T-helper 1 cell treated with Interleukin-12 subunit alpha and Interleukin-12 subunit beta and Interleukin-4 antibody, amounts not matched to agents 30 μg/mL and 1 μg/mL, for 36 hours (primary cell): ENCODE measurements at regions not wholly inside any gene's neighbourhood (a gene's known extent, or its start where the extent isn't known, plus 50 kb on each side); places are given as distances from the start of the nearest gene placed in this dataset.
"Not testable (repeated sequence)": the region's sequence is repeated elsewhere in the genome, so short reads cannot be mapped to it uniquely, and the experiment has no call there.

Source experiments
- H3K27ac Mint-ChIP-seq: one replicate; pipeline ENCODE4 v1.8.0; 2021; ENCODE audit warnings: mild to moderate bottlenecking, mixed read lengths
- H3K27me3 Mint-ChIP-seq: one replicate; pipeline ENCODE4 v1.8.0; 2021; ENCODE audit warnings: low read depth, mixed read lengths
- H3K36me3 Mint-ChIP-seq: one replicate; pipeline ENCODE4 v1.8.0; 2021; ENCODE audit warnings: low read depth, mixed read lengths
- H3K4me1 Mint-ChIP-seq: one replicate; pipeline ENCODE4 v1.8.0; 2021; ENCODE audit warnings: low read depth, mixed read lengths
- H3K4me3 Mint-ChIP-seq: one replicate; pipeline ENCODE4 v1.8.0; 2021; ENCODE audit warnings: mild to moderate bottlenecking, moderate library complexity, mixed read lengths
- H3K9me3 Mint-ChIP-seq: one replicate; pipeline ENCODE4 v1.8.0; 2021; ENCODE audit warnings: mixed read lengths

- not testable (repeated sequence) for H3K27ac Mint-ChIP-seq, H3K4me3 Mint-ChIP-seq, H3K36me3 Mint-ChIP-seq, H3K4me1 Mint-ChIP-seq, H3K27me3 Mint-ChIP-seq
- H3K9me3 Mint-ChIP-seq, result peaks cover 14% of the 10 kb centered on the region
Measured at GRCh38 chr10:109809954-109810353, 113.4 kb downstream of the XPNPEP1 start.

DNA sequence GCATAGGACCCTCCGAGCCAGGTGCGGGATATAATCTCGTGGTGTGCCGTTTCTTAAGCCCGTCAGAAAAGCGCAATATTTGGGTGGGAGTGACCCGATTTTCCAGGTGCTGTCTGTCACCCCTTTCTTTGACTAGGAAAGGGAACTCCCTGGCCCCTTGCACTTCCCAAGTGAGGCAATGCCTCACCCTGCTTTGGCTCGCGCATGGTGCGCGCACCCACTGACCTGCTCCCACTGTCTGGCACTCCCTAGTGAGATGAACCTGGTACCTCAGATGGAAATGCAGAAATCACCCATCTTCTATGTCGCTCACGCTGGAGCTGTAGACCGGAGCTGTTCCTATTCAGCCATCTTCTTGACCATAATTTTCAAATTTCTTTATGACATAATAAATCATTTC, 122.1 kb downstream of the XPNPEP1 start:
- H3K27ac Mint-ChIP-seq, H3K4me1 Mint-ChIP-seq, H3K4me3 Mint-ChIP-seq, H3K9me3 Mint-ChIP-seq, H3K27me3 Mint-ChIP-seq, H3K36me3 Mint-ChIP-seq: not testable (repeated sequence)

- no peaks in the 10 kb centered on the region for H3K9me3 Mint-ChIP-seq
- H3K27me3 Mint-ChIP-seq, result no peaks in the 10 kb centered on the region
- no peak overlapping the region for H3K4me3 Mint-ChIP-seq
- H3K4me1 Mint-ChIP-seq, result no peaks in the 10 kb centered on the region
- H3K36me3 Mint-ChIP-seq, result no peaks in the 10 kb centered on the region
- H3K27ac Mint-ChIP-seq, result no peak overlapping the region
Measured at GRCh38 chr10:109790647-109791046, 132.7 kb downstream of the XPNPEP1 start.

- Mint-ChIP-seq H3K36me3 (no peaks in the 10 kb centered on the region), H3K27ac (no peak overlapping the region), H3K4me1 (no peaks in the 10 kb centered on the region), H3K9me3 (no peaks in the 10 kb centered on the region), H3K4me3 (no peak overlapping the region), H3K27me3 (no peaks in the 10 kb centered on the region)
Measured at GRCh38 chr10:109784236-109784635, 139.1 kb downstream of the XPNPEP1 start.

DNA sequence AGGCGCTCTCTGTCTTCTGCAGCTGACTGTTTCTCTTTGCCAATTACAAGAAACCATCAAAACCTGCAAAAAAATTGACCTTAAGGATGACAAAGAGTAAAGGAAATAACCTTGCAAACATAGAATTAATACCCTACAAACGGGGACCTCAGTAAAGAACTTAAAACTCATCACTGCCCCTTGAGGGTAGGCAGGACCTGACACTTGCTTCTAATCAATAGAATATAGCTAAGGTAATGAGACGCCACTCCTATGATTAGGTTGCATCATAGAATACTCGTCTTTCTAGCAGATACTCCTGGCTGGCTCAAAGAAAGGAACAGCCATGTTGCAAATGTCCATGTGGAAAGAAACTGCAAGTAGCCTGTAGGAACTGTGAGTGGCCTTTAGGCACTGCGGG, 140.0 kb downstream of the XPNPEP1 start:
- H3K36me3 Mint-ChIP-seq, result no peaks in the 10 kb centered on the region
- H3K9me3 Mint-ChIP-seq, result no peaks in the 10 kb centered on the region
- H3K27me3 Mint-ChIP-seq, result no peaks in the 10 kb centered on the region
- H3K4me3 Mint-ChIP-seq, result no peak overlapping the region
- no peak overlapping the region for H3K27ac Mint-ChIP-seq
- H3K4me1 Mint-ChIP-seq, result no peaks in the 10 kb centered on the region

DNA sequence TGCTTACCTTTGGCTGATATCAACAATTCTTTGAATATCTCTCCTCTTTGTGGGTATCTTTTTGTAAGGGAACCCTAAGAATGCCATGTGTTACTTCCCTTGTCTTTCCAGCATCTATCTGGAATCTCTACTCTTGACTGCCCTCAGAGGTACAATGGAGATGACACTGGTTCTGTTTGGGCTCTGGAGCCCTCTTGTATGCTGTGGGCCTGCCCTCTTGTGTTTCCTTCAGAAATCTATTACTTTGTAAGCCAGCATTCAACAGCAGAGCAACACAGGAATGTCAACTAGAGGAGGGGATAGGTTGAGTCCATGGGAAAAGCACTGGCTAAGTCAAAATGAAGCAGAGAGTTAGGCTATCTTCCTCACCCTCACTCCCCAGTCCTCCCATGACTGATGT, 142.3 kb downstream of the XPNPEP1 start:
- H3K27me3 Mint-ChIP-seq, result no peaks in the 10 kb centered on the region
- H3K4me1 Mint-ChIP-seq, result no peaks in the 10 kb centered on the region
- no peak overlapping the region for H3K4me3 Mint-ChIP-seq
- no peak overlapping the region for H3K27ac Mint-ChIP-seq
- no peaks in the 10 kb centered on the region for H3K9me3 Mint-ChIP-seq
- H3K36me3 Mint-ChIP-seq, result no peaks in the 10 kb centered on the region

DNA sequence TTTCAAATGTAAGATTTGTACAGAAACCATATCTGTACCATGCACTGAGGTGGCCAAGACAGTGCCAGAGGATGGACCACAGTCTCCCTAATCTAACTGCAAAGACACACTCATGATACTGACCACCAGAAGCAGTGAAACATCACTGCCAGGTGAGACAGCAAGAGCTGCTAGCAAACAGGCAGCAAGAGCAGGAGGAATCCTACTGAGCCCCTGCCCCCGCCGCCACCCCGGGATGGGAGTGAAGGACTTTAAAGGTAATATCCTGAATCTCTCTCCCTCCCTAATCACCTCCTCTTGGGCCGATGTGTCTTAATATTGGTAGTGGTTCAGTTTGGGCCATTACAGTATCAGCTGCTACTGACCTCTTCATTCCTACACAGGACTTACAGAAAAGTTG, 144.3 kb downstream of the XPNPEP1 start:
- H3K27me3 Mint-ChIP-seq, result no peaks in the 10 kb centered on the region
- H3K4me3 Mint-ChIP-seq, result no peak overlapping the region
- no peaks in the 10 kb centered on the region for H3K9me3 Mint-ChIP-seq
- H3K36me3 Mint-ChIP-seq, result no peaks in the 10 kb centered on the region
- H3K27ac Mint-ChIP-seq, result no peak overlapping the region
- H3K4me1 Mint-ChIP-seq, result no peaks in the 10 kb centered on the region

- H3K4me3 Mint-ChIP-seq, result no peak overlapping the region
- no peaks in the 10 kb centered on the region for H3K9me3 Mint-ChIP-seq
- H3K27ac Mint-ChIP-seq, result no peak overlapping the region
Measured at GRCh38 chr10:109774121-109774440, 149.2 kb downstream of the XPNPEP1 start.

GRCh38 chr10:109773288-109774120, 149.8 kb downstream of the XPNPEP1 start:
- Mint-ChIP-seq H3K27ac (no peak overlapping the region), H3K9me3 (no peaks in the 10 kb centered on the region), H3K27me3 (no peaks in the 10 kb centered on the region), H3K36me3 (no peaks in the 10 kb centered on the region), H3K4me3 (no peak overlapping the region), H3K4me1 (no peaks in the 10 kb centered on the region)

More at GRCh38 chr10:109774121-109774440, 149.2 kb downstream of the XPNPEP1 start:
- H3K36me3 Mint-ChIP-seq, result no peaks in the 10 kb centered on the region
- H3K27me3 Mint-ChIP-seq, result no peaks in the 10 kb centered on the region
- no peaks in the 10 kb centered on the region for H3K4me1 Mint-ChIP-seq

DNA sequence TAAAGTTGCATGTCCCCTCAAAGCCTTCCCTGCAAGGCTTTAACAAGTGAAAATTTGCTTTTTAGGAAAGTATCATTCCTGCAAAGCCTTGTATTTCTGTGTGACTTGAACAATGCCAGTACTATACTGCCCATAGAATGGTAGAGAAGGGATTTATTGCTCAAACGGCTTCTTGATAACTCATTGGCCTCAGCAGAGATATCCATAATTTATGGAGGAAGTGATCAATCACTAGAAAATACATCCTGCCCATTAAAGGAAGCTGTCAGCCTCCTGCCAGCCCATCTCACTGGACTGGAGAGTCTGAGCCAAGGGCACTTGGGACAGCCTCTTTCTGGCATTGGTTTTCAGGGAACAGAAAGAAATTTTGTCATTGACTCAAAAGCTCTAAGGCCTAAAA, 152.6 kb downstream of the XPNPEP1 start:
- Mint-ChIP-seq H3K27ac (no peak overlapping the region), H3K27me3 (no peaks in the 10 kb centered on the region), H3K36me3 (no peaks in the 10 kb centered on the region), H3K9me3 (no peaks in the 10 kb centered on the region), H3K4me1 (no peaks in the 10 kb centered on the region), H3K4me3 (no peak overlapping the region)

GRCh38 chr10:109769966-109770365, 153.3 kb downstream of the XPNPEP1 start:
- Mint-ChIP-seq H3K36me3 (no peaks in the 10 kb centered on the region), H3K27me3 (no peaks in the 10 kb centered on the region), H3K27ac (no peak overlapping the region), H3K4me3 (no peak overlapping the region), H3K9me3 (no peaks in the 10 kb centered on the region), H3K4me1 (no peaks in the 10 kb centered on the region)

DNA sequence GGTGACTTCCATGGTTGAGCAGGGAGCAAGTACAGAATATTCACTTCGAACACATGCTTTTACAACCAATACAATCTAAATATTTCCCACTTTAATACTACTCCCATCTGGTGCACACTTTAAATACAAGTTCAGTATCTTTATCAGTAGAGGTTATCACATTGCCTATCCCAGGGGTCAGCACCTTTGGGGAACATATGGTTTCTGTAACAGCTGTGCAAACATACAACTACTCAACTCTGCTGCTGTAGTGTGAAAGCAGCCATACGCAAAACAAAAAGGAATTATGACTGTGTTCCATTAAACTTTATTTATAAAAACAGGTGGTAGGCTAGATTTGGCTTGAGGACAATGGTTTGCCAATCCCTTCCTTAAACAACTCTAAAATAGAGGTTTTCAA, 157.5 kb downstream of the XPNPEP1 start:
- Mint-ChIP-seq H3K4me3 (no peak overlapping the region), H3K4me1 (no peaks in the 10 kb centered on the region), H3K27me3 (no peaks in the 10 kb centered on the region), H3K9me3 (no peaks in the 10 kb centered on the region), H3K36me3 (no peaks in the 10 kb centered on the region), H3K27ac (no peak overlapping the region)

DNA sequence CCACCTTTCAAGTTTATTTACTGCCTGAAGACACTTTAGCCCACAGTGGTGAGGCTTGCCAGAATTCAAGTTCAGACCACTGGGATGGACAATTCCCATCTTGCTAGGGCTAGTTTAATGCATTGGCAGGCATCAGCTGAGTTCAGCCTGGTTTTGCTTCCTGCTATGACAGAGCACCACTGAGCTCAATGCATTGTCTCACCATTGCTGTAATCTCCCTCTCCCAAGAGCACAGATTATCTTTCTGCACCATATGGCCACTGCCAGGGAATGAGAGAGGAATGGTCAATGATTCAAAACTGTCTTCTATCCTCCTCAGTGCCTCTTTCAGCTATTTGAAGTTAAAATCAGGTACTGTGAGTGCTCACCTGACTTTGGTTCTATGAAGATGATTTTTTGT, 160.8 kb downstream of the XPNPEP1 start:
- Mint-ChIP-seq H3K4me1 (no peaks in the 10 kb centered on the region), H3K27ac (no peak overlapping the region), H3K9me3 (no peaks in the 10 kb centered on the region), H3K36me3 (no peaks in the 10 kb centered on the region), H3K4me3 (no peak overlapping the region), H3K27me3 (no peaks in the 10 kb centered on the region)

DNA sequence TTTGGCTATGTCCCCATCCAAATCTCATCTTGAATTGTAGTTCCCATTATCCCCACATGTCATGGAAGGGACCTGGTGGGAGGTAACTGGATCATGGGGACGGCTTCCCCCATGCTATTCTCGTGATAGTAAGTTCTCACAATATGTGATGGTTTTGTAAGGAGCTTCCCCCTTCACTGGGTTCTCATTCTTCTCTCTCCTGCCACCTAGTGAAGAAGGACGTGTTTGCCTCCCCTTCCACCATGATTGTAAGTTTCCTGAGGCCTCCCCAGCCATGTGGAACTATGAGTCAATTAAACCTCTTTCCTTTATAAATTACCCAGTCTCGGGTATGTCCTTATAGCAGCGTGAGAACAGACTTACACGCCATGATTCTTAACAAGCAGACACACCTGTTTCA, 165.6 kb downstream of the XPNPEP1 start:
- not testable (repeated sequence) for H3K4me1 Mint-ChIP-seq, H3K4me3 Mint-ChIP-seq, H3K27ac Mint-ChIP-seq, H3K36me3 Mint-ChIP-seq, H3K9me3 Mint-ChIP-seq, H3K27me3 Mint-ChIP-seq

- H3K4me1 Mint-ChIP-seq, result no peaks in the 10 kb centered on the region
- H3K27me3 Mint-ChIP-seq, result no peaks in the 10 kb centered on the region
- H3K36me3 Mint-ChIP-seq, result no peaks in the 10 kb centered on the region
Measured at GRCh38 chr10:109746861-109747260, 176.4 kb downstream of the XPNPEP1 start.

DNA sequence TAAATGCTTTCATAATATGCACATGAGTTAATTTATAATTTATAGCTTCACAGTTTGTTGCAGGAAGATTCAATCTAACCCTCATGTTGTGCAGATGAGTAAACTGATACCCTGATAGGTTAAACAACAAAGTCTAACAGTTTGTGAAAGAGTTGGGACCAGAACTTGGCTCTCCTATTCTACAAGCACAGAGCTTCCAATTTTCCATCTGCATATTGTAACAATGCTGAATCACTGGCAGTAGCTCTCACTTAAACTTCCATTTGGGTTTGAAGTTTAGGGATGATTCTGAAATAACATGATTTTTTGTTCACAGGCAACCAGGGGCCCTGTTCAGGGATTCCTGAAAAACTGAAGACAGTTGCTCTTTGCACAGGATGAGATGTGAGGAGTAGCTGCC, 179.3 kb downstream of the XPNPEP1 start:
- Mint-ChIP-seq H3K27ac (no peak overlapping the region), H3K36me3 (no peaks in the 10 kb centered on the region), H3K4me3 (no peak overlapping the region), H3K27me3 (no peaks in the 10 kb centered on the region), H3K4me1 (no peaks in the 10 kb centered on the region), H3K9me3 (no peaks in the 10 kb centered on the region)

More at GRCh38 chr10:109746861-109747260, 176.4 kb downstream of the XPNPEP1 start:
- Mint-ChIP-seq H3K9me3 (no peaks in the 10 kb centered on the region), H3K4me3 (no peak overlapping the region), H3K27ac (no peak overlapping the region)
